Keratinocyte (primary cell): ENCODE measurements at regions not wholly inside any gene's neighbourhood (a gene's known extent, or its start where the extent isn't known, plus 50 kb on each side); places are given as distances from the start of the nearest gene placed in this dataset.

Source experiments
- CTCF ChIP-seq, 3 experiments: IDR thresholded peaks in 1 of 3; conservative IDR thresholded peaks in 1 of 3; optimal IDR thresholded peaks in 1 of 3; 2 replicates in 2 of 3; 3 replicates in 1 of 3; pipeline versions ENCODE3 to v1.5.1; 2011; ENCODE audit warnings: low read length in 3 of 3, mild to moderate bottlenecking in 3 of 3, moderate library complexity in 2 of 3, control low read depth in 1 of 3, inconsistent platforms in 1 of 3; ENCODE audit not compliant: insufficient read depth in 2 of 3; ENCODE audit errors: extremely low read depth in 1 of 3
- EZH2 ChIP-seq: IDR thresholded peaks from one replicate; pipeline ENCODE4 v1.6.1; 2012; ENCODE audit warnings: inconsistent platforms, mild to moderate bottlenecking, low read length, moderate library complexity

- no peak for TF ChIP-seq EZH2
- no peak for TF ChIP-seq CTCF (optimal IDR thresholded peaks at IDR 0.05 in 1 of 3, IDR thresholded peaks at IDR 0.05 in 1 of 3, conservative IDR thresholded peaks at IDR 0.05 in 1 of 3; ENCODE audit: extremely low read depth in 1 of 3, insufficient read depth in 2 of 3, low read length in 3 of 3)
These were observed 254.2 kb upstream of the HSF2 start for GRCh38 chr6:122145246-122145645.
